Erythroblast (primary cell): ENCODE measurements at regions not wholly inside any gene's neighbourhood (a gene's known extent, or its start where the extent isn't known, plus 50 kb on each side); places are given as distances from the start of the nearest gene placed in this dataset.

ENCODE experiments used
- GATA1 ChIP-seq: IDR thresholded peaks from 2 replicates; pipeline ENCODE4 v1.6.1; 2011; ENCODE audit warnings: low read depth, mild to moderate bottlenecking, control low read depth, low read length, moderate library complexity
- POLR2A ChIP-seq: IDR thresholded peaks from 2 replicates; pipeline ENCODE4 v1.6.1; 2011; ENCODE audit warnings: mild to moderate bottlenecking, low read length

DNA sequence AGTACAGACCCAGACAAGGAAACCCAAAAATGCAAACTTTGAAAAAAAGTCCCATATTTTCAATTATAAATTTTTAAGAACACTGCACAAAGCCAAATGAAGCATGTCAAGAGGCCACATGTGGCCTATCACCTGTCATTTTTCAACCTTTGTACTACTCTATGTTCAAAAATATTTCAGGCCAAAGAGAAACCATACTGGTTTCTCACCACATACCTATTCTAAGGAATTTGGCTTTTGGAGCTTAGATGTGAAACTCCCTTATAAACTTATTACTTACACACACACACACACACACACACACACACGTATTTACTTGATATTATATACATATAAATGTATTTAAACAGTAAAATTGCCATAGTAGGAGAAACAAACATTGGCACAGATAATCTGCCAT, 338.7 kb downstream of the TXNL1 start:
- TF ChIP-seq POLR2A (no peak), GATA1 (no peak)
